Activated CD4-positive, alpha-beta T cell treated with anti-CD3 and anti-CD28 coated beads for 36 hours (primary cell): ENCODE measurements at regions not wholly inside any gene's neighbourhood (a gene's known extent, or its start where the extent isn't known, plus 50 kb on each side); places are given as distances from the start of the nearest gene placed in this dataset.

Experiments used
- ATAC-seq: fragments of 200-7000 bp; cut with Tn5 transposase; one replicate; pipeline ENCODE4 v1.10.0; 2021; ENCODE audit warnings: mild to moderate bottlenecking, moderate library complexity
- CTCF ChIA-PET: fragments of 350-600 bp; sonication (Branson Sonifier 250); formaldehyde crosslinking; loops from one replicate; lab custom pipeline; 2021; ENCODE audit warnings: antibody characterized with exemption; lab: Charles Lee
- POLR2A ChIA-PET: fragments of 350-600 bp; sonication (Branson Sonifier 250); formaldehyde crosslinking; loops from one replicate; lab custom pipeline; 2021; ENCODE audit warnings: antibody characterized with exemption, inconsistent platforms; lab: Charles Lee
- DNase-seq: peaks from one replicate; pipeline ENCODE4 v3.0.0-alpha.2; 2020
- H3K27ac Mint-ChIP-seq: one replicate; pipeline ENCODE4 v1.8.0; 2021; ENCODE audit warnings: mixed read lengths
- H3K27me3 Mint-ChIP-seq: one replicate; pipeline ENCODE4 v1.8.0; 2021; ENCODE audit warnings: mixed read lengths
- H3K36me3 Mint-ChIP-seq: one replicate; pipeline ENCODE4 v1.8.0; 2021; ENCODE audit warnings: low read depth, mixed read lengths
- H3K4me1 Mint-ChIP-seq: one replicate; pipeline ENCODE4 v1.8.0; 2021; ENCODE audit warnings: mixed read lengths
- H3K4me3 Mint-ChIP-seq: one replicate; pipeline ENCODE4 v1.8.0; 2021; ENCODE audit warnings: mild to moderate bottlenecking, moderate library complexity, mixed read lengths
- H3K9me3 Mint-ChIP-seq: one replicate; pipeline ENCODE4 v1.8.0; 2021; ENCODE audit warnings: low read depth, mixed read lengths
- intact Hi-C, 2 experiments: fragments of 100-400 bp; cut with DNase I in 1 of 2; cut with micrococcal nuclease in 1 of 2; formaldehyde crosslinking; loops; one replicate each; pipeline versions ENCODE4 v1.14.2 to v1.15.1; 2022 to 2024; cut with DNase I, micrococcal nuclease

DNA sequence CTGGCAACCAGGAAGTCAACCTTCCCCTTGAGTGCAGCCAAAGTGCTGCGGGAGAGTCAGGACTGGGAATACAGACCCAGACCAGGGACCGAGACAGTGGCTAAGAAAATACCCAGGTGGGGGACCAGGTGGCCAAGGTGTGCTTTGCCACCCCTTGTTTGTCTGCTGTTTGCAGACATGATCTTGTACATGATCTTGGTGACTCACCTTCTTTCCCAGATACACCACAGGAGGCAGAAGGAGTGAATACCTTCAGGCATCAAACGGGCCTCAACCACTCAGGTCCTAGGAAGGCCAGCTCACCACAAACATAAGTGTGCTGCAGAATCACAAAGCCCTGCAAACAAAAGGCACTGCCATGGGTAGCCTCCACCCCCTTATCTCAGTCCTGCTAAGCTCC is 62.0 kb downstream of the CNGA2 start:
- no peaks in the 10 kb centered on the region for H3K4me1 Mint-ChIP-seq
- peaks cover 4% of the 10 kb centered on the region for H3K27me3 Mint-ChIP-seq
- H3K36me3 Mint-ChIP-seq: no peaks in the 10 kb centered on the region
- ATAC-seq: no peak
- DNase-seq: no peak
- ChIA-PET POLR2A (no interaction called here), CTCF (no interaction called here)
- H3K4me3 Mint-ChIP-seq: no peak overlapping the region
- no peaks in the 10 kb centered on the region for H3K9me3 Mint-ChIP-seq
- intact Hi-C loops: no loop called here
- H3K27ac Mint-ChIP-seq: no peak overlapping the region

DNA sequence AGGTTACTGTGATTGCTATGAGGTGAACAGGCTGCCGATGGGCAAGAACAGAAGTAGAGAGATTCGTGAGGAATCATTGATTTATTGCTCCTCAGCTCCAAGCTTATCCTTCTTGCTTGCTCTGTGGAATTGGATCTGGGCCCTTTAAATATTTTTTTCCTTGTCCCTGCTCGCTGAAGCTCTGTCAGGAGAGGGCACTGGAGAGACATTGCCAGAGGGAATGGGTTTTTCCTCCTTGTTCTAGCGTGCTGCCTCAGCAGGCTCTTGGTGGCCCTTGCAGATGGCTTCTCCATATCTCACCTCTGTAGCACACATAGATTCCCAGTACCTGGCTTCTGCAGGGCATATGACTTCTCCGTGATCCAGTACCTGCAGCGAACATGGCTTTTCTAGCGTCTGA is 67.4 kb downstream of the CNGA2 start:
- no peaks in the 10 kb centered on the region for H3K9me3 Mint-ChIP-seq
- ChIA-PET POLR2A (no interaction called here), CTCF (interaction anchor here (0.7 kb wide), 1 partner anchor 605 kb away, joined by 3 read pairs; no protein-coding TSS in a partner anchor)
- H3K36me3 Mint-ChIP-seq: no peaks in the 10 kb centered on the region
- DNase-seq (no peak), ATAC-seq (no peak)
- H3K4me1 Mint-ChIP-seq: no peaks in the 10 kb centered on the region
- peaks cover 2% of the 10 kb centered on the region for H3K27me3 Mint-ChIP-seq
- no peak overlapping the region for H3K27ac Mint-ChIP-seq
- no peak overlapping the region for H3K4me3 Mint-ChIP-seq
- intact Hi-C loops: no loop called here

DNA sequence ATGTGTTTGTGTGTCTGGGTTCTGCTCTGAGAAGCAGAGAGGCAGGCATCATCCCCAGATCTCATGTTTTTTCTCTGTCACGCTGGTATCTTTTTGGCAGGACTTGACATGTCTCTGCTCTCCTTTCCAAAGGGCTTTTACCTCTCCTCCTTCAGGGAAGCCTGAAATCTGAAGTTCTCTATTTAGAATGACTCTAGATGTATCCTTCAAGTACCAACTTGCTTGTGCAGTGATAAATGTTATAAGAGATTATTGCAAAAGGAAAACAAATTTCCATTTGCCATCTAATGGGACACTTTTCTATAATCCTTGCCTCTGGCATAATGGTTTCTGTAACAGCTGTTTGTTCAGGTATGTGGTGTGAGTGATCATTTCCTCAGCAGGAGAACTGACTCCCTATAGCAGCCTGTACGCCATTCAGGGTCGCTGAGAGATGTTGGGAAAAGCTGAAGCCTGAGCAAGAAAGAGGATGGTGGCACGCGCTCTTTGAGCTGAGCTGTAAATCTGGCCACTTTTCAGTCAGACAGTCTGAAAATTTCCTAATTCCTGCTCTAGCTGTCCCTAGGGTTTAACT is 72.5 kb downstream of the CNGA2 start:
- Mint-ChIP-seq H3K27me3 (no peaks in the 10 kb centered on the region), H3K9me3 (no peaks in the 10 kb centered on the region), H3K27ac (no peak overlapping the region), H3K4me3 (no peak overlapping the region), H3K4me1 (no peaks in the 10 kb centered on the region), H3K36me3 (no peaks in the 10 kb centered on the region)
- intact Hi-C loops: no loop called here
- ChIA-PET CTCF (no interaction called here), POLR2A (no interaction called here)
- ATAC-seq: no peak
- DNase-seq: no peak

DNA sequence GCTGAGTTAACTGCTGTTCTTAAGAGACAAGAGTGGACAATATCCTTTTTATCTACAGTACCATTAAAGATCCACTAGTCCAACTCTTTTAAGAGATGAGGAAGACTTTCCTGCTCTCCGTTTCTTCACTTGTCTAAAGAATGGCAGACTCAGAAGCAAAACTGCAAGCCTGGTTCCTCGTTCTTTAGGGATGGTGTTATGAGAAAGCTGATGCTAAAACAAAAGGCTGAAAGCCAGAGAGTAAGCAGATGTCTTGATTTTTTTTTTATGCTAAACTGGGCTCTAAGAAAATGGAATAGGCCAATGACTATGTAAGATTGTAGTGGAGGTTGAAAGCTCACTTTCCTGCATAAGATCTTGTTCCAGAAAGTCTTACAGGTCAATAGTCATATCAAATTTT is 78.1 kb downstream of the CNGA2 start:
- Mint-ChIP-seq H3K27me3 (no peaks in the 10 kb centered on the region), H3K36me3 (no peaks in the 10 kb centered on the region), H3K27ac (no peak overlapping the region), H3K9me3 (no peaks in the 10 kb centered on the region), H3K4me3 (no peak overlapping the region), H3K4me1 (no peaks in the 10 kb centered on the region)
- DNase-seq (no peak), ATAC-seq (no peak)
- POLR2A ChIA-PET: no interaction called here
- CTCF ChIA-PET: no interaction called here
- intact Hi-C loops: no loop called here

DNA sequence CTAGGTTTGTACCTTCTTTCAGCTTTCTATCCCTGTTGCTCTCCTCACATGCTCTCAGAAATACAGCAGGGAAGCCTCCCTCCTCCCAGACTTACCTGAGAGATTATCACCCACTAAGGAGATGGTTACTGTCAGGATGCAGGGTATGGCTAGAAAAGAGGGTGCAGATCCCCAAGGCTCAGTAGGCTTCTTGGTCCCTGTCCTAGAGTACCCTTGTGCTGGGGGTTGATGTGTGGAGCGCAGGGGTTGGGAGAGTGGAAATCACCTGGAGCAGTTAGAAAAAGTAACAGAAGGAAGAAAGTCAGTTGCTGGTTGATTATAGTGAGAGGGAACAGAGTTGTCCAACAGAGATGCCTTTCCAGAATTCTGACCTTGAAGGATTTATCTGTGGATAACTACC is 80.2 kb downstream of the CNGA2 start:
- Mint-ChIP-seq H3K4me1 (no peaks in the 10 kb centered on the region), H3K27ac (no peak overlapping the region), H3K36me3 (no peaks in the 10 kb centered on the region), H3K4me3 (no peak overlapping the region), H3K9me3 (no peaks in the 10 kb centered on the region), H3K27me3 (no peaks in the 10 kb centered on the region)
- intact Hi-C loops: no loop called here
- POLR2A ChIA-PET: no interaction called here
- DNase-seq (no peak), ATAC-seq (no peak)
- CTCF ChIA-PET: no interaction called here

DNA sequence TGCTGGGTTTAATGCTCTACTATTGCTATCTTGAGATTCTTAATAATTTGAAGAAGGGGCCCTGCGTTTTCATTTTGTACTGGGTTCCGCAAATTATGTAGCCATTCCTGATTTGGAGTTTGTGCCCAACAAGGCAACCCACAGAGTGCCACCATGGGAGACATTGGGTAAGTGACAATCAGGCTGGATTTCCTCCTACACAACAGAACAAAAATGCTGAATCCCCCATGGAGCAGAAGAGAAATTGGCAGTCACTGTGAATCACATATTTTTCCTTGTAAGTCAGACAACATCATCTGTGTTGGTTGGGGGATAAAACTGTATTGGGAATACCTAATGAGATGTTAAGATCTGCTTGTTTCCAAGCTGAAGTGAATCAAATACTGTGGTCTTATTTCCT is 80.9 kb downstream of the CNGA2 start:
- Mint-ChIP-seq H3K36me3 (no peaks in the 10 kb centered on the region), H3K27ac (no peak overlapping the region), H3K4me3 (no peak overlapping the region), H3K4me1 (no peaks in the 10 kb centered on the region), H3K9me3 (no peaks in the 10 kb centered on the region), H3K27me3 (no peaks in the 10 kb centered on the region)
- ChIA-PET POLR2A (no interaction called here), CTCF (no interaction called here)
- ATAC-seq (no peak), DNase-seq (no peak)
- intact Hi-C loops: no loop called here

DNA sequence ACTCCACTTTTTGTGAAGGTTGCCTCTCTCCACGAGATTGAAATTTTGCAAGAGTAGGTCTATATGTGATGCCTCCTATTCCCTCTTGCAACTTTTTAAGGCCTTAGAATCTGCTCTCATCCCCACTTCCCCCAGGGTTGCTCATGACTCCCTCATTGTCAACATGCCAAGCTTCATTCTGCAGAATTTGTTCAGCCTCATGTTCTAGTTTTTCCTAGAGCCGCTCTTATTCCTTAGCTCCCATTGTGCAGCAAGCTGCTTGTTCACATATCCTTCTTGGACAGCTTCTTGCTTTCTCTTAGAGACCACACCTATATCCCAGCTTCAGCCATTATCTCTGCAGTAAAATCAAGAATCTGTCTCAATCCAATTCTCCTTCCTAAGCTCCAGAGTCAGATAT is 82.4 kb downstream of the CNGA2 start:
- no peaks in the 10 kb centered on the region for H3K27me3 Mint-ChIP-seq
- no peak overlapping the region for H3K4me3 Mint-ChIP-seq
- no peaks in the 10 kb centered on the region for H3K36me3 Mint-ChIP-seq
- intact Hi-C loops: no loop called here
- DNase-seq (no peak), ATAC-seq (no peak)
- ChIA-PET CTCF (no interaction called here), POLR2A (no interaction called here)
- no peaks in the 10 kb centered on the region for H3K4me1 Mint-ChIP-seq
- H3K27ac Mint-ChIP-seq: no peak overlapping the region
- H3K9me3 Mint-ChIP-seq: no peaks in the 10 kb centered on the region

DNA sequence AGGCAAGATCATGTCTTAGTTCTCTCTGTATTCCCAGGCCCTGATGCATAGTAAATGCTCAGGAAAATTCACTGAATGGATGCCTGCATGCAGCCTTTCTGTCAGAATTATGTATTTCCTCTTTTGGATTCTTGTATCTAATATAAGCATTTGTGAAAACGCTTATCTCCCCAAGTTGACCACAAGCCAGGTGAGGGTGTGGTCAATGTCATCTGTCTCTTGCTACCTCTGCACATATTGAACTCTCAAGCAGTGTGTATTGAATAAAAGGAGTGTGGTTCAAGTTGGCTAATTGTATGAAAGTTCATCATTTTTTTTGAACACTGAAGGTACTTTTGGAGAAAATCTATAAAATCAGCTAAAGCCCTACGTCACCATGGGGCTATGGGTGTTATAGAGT is 84.3 kb downstream of the CNGA2 start:
- no peak overlapping the region for H3K27ac Mint-ChIP-seq
- no peaks in the 10 kb centered on the region for H3K9me3 Mint-ChIP-seq
- intact Hi-C loops: no loop called here
- H3K4me3 Mint-ChIP-seq: no peak overlapping the region
- ChIA-PET CTCF (no interaction called here), POLR2A (no interaction called here)
- H3K27me3 Mint-ChIP-seq: no peaks in the 10 kb centered on the region
- H3K4me1 Mint-ChIP-seq: no peaks in the 10 kb centered on the region
- H3K36me3 Mint-ChIP-seq: no peaks in the 10 kb centered on the region
- ATAC-seq (no peak), DNase-seq (no peak)

DNA sequence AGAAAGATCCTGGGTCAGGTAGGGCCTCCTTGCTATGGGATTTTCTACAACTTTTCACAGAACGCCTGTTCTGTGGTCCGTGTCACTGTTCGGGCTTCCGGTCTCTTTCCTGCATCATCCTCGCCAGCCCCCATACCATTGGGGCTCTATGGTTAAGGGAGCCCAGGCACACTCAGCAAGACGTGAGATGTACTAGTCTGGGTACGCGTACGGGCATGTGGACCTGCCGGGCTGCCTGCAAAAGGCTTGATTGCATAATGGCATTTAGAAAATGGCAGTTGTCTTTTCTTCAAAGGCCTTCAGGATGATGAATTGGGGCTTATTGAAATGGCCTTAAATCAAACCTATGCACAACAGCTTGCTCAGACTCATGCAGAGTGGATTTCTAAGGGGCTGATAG is 86.7 kb downstream of the CNGA2 start:
- Mint-ChIP-seq H3K36me3 (no peaks in the 10 kb centered on the region), H3K9me3 (no peaks in the 10 kb centered on the region)

DNA sequence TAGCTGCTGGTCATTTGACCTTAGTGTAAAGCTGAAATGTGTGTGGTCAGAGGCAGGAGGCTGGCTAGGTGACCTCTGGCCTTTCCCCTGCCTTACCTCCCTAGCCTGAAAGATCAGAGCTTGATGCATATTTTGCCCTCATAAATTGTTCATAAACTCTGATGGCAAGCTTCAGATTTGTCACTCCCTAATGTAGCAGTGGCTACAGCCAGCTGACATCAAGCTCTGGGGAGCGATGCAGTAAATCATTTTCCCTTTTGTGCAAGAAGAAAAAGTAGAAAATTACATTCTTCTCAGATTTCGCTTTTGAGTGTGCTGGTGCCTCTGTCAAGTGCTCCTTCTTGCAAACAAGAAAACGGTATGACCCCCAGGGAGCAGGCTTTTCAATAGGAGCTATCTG is 87.7 kb upstream of the MAGEA4 start:
- POLR2A ChIA-PET: interaction anchor here (0.5 kb wide), 1 partner anchor 1121 kb away, joined by 5 read pairs; no protein-coding TSS in a partner anchor
- ATAC-seq (no peak), DNase-seq (no peak)
- Mint-ChIP-seq H3K27me3 (no peaks in the 10 kb centered on the region), H3K4me3 (no peak overlapping the region), H3K9me3 (no peaks in the 10 kb centered on the region), H3K27ac (no peak overlapping the region), H3K4me1 (no peaks in the 10 kb centered on the region), H3K36me3 (no peaks in the 10 kb centered on the region)
- intact Hi-C loops: no loop called here
- CTCF ChIA-PET: no interaction called here

More for the DNA sequence above, 86.7 kb downstream of the CNGA2 start:
- Mint-ChIP-seq H3K27ac (no peak overlapping the region), H3K4me3 (no peak overlapping the region), H3K27me3 (no peaks in the 10 kb centered on the region), H3K4me1 (no peaks in the 10 kb centered on the region)
- no peak for ATAC-seq
- CTCF ChIA-PET: no interaction called here
- POLR2A ChIA-PET: no interaction called here
- DNase-seq: no peak
- intact Hi-C loops: no loop called here

DNA sequence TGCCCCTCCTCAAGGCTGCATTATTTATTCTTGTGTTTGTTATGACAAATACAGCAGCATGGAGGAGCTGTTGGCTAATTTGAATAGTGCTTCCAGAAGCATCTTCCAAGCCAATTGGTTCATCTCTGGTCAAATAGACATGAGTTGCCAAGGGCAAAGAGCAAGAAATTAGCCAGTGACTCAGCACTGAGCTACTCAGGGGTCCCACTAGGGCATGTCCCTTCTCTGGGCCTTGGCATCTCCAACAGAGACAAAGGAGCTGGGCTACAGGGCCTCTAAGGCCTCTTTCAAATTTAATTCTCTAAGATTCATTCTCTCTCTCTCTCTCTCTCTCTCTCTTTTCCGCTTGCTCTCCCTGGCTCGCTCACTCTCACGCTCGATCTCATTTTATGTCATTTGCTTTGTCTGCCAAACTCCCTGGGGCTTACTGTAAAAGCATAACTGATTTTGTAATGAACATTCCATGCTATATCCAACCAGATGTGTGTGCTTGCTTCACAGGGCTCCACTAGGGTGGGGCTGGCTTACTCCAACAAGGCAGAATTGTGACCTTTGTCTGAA is 86.7 kb upstream of the MAGEA4 start:
- DNase-seq (no peak), ATAC-seq (no peak)
- intact Hi-C loops: no loop called here
- ChIA-PET CTCF (no interaction called here), POLR2A (no interaction called here)
- no peaks in the 10 kb centered on the region for H3K27me3 Mint-ChIP-seq
- no peaks in the 10 kb centered on the region for H3K9me3 Mint-ChIP-seq
- no peaks in the 10 kb centered on the region for H3K36me3 Mint-ChIP-seq
- H3K4me3 Mint-ChIP-seq: no peak overlapping the region
- H3K27ac Mint-ChIP-seq: no peak overlapping the region
- no peaks in the 10 kb centered on the region for H3K4me1 Mint-ChIP-seq

DNA sequence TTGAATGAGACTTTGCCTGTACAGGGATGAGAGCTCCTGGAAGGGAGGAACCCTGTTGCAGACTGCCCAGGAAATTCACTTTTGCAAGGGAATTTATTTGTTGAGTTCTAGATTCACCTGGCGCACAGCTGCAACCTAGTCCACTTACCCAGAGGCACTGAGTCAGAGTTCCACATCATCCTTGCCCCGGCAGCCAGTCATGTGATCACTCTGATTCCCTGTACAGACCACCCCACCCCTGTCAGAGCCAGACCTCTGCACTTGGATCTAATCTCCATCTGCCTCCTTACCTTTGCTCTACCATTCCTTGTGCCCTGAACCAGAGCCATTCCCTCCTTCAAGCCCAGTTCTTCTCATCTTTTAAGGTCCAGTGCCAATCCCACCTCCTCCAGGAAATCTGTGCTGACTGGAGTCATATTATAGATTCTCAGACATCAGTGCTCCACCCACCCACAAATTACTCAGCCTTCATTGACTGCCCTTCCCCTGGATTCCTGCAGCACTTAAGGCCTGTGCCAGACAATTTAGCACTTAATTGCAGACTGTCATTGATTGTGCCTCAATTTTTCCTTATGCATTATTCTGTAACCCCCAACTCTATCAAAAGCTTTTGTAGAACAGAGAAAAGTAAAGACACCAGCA is 84.1 kb upstream of the MAGEA4 start:
- Mint-ChIP-seq H3K9me3 (no peaks in the 10 kb centered on the region), H3K36me3 (no peaks in the 10 kb centered on the region), H3K4me1 (no peaks in the 10 kb centered on the region), H3K27me3 (no peaks in the 10 kb centered on the region), H3K27ac (no peak overlapping the region), H3K4me3 (no peak overlapping the region)
- ATAC-seq (no peak), DNase-seq (no peak)
- intact Hi-C loops: no loop called here
- POLR2A ChIA-PET: no interaction called here
- CTCF ChIA-PET: no interaction called here
